D721Med (cell line): ENCODE measurements at regions not wholly inside any gene's neighbourhood (a gene's known extent, or its start where the extent isn't known, plus 50 kb on each side); places are given as distances from the start of the nearest gene placed in this dataset.

Source experiments
- DNase-seq: peaks from one replicate; pipeline ENCODE4 v3.0.0; 2011; ENCODE audit warnings: low spot score; ENCODE audit not compliant: insufficient read length
- FAIRE-seq: peaks from 2 replicates; lab custom pipeline; 2011; peaks lifted over from hg19 to GRCh38; lab: Jason Lieb, UNC
- TF ChIP-seq, protein P1 (sequence below): IDR thresholded peaks from 2 replicates; pipeline ENCODE4 v1.5.1; 2012; ENCODE audit warnings: mild to moderate bottlenecking, control low read depth; ENCODE audit not compliant: insufficient read depth; ENCODE audit errors: missing control alignments

DNA sequence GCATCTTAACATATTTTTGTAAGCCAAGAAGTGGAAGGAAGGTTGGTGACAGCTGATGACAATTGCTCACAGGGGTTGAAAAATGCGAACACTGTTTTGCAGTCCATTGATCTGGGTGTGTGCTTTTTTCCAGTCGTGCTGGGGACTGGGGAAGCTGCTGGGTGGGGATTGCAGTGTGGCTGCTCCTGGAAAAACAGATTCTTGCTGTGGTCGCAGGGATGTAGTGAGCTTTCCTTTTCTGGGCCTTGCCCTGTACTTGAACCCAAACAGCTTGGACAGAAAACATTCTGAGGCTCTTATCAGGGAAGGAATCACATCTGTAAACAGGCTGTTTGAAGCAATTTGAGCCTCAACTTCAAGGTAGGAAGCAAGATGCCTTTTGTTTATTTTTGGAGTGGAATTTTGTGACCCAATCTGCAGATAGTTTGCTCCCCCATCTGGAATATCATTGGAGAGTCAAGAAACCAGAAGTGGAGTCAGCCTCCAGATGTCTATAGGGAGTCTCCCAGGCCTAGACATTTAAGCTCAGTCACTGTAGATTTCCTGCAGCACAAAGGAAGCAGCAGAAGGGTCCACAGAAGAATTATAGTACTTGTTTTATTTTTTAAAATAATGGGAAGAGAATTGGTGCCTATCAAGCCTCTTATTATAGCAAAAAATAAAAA is 279.2 kb upstream of the FERMT1 start:
- no peak for FAIRE-seq
- TF ChIP-seq, protein P1, sequence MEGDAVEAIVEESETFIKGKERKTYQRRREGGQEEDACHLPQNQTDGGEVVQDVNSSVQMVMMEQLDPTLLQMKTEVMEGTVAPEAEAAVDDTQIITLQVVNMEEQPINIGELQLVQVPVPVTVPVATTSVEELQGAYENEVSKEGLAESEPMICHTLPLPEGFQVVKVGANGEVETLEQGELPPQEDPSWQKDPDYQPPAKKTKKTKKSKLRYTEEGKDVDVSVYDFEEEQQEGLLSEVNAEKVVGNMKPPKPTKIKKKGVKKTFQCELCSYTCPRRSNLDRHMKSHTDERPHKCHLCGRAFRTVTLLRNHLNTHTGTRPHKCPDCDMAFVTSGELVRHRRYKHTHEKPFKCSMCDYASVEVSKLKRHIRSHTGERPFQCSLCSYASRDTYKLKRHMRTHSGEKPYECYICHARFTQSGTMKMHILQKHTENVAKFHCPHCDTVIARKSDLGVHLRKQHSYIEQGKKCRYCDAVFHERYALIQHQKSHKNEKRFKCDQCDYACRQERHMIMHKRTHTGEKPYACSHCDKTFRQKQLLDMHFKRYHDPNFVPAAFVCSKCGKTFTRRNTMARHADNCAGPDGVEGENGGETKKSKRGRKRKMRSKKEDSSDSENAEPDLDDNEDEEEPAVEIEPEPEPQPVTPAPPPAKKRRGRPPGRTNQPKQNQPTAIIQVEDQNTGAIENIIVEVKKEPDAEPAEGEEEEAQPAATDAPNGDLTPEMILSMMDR, result no peak
- DNase-seq, result no peak

DNA sequence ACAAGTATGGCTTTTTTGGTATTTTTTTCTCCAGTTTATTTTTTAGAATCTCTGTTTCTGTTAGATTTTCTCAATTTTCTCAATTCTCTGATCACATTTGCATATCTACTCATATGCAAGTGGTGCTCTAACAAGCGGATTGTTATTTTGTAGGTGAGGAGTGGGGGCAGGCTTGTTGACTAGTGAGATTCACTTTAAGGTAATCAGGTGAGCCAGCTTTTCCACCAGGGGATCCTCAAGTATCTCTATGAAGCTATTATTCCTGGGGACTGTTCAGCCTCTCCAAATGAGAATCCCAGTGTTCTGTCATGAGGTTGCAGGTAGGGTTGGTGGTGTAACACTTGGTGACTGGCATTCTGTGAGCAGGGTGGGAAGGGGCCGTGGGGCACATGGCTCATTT is 274.3 kb upstream of the FERMT1 start:
- DNase-seq (no peak), FAIRE-seq (no peak)
- TF ChIP-seq, protein P1, result no peak

DNA sequence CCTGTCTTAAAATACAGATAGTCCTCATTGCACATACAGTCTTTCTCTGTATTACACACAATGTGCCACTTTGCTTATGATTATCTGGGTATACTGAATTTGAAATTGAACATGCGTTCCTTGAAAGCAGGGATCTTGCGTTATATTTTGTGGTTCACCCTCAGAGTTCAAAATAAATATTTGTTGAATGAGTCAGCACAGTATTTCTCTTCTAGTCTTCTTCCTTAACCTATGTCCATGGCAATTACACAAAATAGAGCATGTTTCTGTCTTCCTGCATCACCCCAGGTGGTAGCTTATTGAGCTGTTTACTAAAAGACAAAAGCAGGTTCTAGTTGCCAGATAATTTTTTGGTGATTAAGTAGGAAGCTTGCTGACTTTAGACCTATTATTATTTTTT is 272.9 kb upstream of the FERMT1 start:
- DNase-seq (no peak), FAIRE-seq (no peak)
- TF ChIP-seq, protein P1, result no peak

DNA sequence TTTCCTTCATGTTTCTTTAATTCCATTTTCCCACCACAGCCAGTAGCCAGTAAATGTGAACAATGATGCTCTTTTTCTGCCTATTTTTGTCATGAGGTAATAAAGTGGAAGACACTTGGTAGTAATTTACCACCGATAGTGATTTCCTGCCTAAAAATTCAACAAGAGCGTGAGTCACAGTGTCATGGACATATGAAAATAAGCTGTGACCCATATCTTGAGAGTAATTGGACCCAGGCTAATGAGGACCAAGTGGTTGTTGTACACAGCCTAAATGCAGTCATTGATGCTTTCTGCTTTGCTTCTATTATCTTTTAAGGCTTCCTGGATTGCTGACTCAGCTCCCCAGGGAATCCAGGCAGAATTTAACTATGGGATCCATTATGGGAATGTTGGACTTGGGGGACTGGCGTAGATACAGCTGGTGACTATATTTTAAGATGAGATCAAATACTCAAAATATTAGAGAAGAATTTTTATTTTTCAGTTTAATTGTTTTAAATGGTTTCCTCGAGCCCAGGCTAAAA is 265.9 kb upstream of the FERMT1 start:
- DNase-seq, result no peak
- no peak for FAIRE-seq
- TF ChIP-seq, protein P1, result no peak

DNA sequence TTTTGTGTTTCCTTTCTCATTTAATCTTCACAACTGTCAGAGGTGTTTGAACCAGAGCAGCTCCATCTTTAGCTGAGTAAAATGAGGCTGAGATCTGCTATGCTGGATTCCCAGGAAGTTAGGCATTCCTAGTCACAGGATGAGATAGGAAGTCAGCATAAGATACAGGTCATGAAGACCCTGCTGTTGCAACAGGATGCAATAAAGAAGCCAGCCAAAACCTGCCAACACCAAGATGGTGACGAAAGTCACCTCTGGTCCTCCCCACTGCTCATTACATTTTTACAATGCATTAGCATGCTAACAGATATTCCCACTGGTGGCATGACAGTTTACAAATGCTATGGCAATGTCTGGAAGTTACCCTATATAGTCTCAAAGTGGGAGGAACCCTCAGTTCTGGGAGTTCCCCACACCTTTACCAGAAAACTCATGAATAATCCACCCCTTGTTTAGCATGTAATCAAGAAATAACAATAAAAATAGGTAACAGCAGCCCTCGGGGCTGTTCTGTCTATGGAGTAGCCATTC is 262.2 kb upstream of the FERMT1 start:
- FAIRE-seq (no peak), DNase-seq (no peak)
- TF ChIP-seq, protein P1, result no peak

DNA sequence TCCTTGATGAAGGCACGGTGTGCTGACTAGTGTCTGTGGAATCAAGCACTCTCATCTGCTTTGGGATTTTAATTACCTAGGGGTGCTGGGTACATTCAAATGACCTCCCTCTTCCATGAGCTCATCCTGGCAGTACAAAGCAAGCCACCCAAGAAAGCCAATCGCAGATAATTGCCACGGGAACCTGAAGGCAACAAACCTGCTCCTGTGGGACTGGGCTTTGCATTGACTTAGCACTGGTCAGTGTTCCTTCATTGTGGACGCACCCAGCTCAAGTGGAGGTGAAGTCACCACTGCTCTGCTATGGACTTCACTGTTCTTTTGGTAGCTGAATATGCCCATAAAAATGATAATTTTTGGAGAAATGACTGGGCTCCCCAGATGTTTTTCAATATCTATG is 261.6 kb upstream of the FERMT1 start:
- TF ChIP-seq, protein P1, result no peak
- DNase-seq (no peak), FAIRE-seq (no peak)

DNA sequence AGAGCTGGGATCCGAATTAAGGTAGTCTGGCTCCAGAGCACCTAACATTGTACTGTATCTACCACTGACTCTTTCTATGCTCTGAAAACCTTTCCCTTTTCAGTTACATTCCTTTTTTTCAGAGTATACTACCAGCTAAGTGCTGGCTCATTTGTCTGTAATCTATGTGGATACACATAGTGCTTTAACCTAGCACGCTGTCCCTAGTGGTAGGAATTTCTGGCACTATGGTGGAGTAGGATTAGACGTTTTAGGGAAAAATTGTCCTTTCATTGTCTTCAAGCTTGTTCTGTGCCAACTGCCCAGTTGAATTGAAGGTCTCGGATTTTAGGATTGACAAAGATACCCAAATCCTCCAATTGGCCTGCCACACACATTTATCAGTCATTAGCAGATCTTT is 259.1 kb upstream of the FERMT1 start:
- TF ChIP-seq, protein P1, result no peak
- FAIRE-seq (no peak), DNase-seq (no peak)
